Panc1 (cell line): ENCODE measurements at regions not wholly inside any gene's neighbourhood (a gene's known extent, or its start where the extent isn't known, plus 50 kb on each side); places are given as distances from the start of the nearest gene placed in this dataset.
"Not testable (repeated sequence)": the region's sequence is repeated elsewhere in the genome, so short reads cannot be mapped to it uniquely, and the experiment has no call there.

Experiments used
- POLR2AphosphoS5 ChIP-seq: IDR thresholded peaks from 2 replicates; pipeline ENCODE4 v1.6.1; 2012; ENCODE audit warnings: mild to moderate bottlenecking, low read depth, low read length, moderate library complexity
- TF ChIP-seq, protein P1 (sequence below): fragments of 450-650 bp; IDR thresholded peaks from 2 replicates; pipeline ENCODE4 v1.5.1; 2017; ENCODE audit warnings: mild to moderate bottlenecking
- TF ChIP-seq, protein P2 (sequence below), 2 experiments: IDR thresholded peaks; 2 replicates each; pipeline ENCODE4 v1.6.1; 2011 to 2012; ENCODE audit warnings: low read depth in 2 of 2, control low read depth in 1 of 2, low read length in 1 of 2, mild to moderate bottlenecking in 1 of 2, moderate library complexity in 1 of 2; ENCODE audit not compliant: insufficient read depth in 1 of 2

- TF ChIP-seq, protein P1, sequence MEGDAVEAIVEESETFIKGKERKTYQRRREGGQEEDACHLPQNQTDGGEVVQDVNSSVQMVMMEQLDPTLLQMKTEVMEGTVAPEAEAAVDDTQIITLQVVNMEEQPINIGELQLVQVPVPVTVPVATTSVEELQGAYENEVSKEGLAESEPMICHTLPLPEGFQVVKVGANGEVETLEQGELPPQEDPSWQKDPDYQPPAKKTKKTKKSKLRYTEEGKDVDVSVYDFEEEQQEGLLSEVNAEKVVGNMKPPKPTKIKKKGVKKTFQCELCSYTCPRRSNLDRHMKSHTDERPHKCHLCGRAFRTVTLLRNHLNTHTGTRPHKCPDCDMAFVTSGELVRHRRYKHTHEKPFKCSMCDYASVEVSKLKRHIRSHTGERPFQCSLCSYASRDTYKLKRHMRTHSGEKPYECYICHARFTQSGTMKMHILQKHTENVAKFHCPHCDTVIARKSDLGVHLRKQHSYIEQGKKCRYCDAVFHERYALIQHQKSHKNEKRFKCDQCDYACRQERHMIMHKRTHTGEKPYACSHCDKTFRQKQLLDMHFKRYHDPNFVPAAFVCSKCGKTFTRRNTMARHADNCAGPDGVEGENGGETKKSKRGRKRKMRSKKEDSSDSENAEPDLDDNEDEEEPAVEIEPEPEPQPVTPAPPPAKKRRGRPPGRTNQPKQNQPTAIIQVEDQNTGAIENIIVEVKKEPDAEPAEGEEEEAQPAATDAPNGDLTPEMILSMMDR = not testable (repeated sequence)
- TF ChIP-seq POLR2AphosphoS5 = not testable (repeated sequence)
- TF ChIP-seq, protein P2, sequence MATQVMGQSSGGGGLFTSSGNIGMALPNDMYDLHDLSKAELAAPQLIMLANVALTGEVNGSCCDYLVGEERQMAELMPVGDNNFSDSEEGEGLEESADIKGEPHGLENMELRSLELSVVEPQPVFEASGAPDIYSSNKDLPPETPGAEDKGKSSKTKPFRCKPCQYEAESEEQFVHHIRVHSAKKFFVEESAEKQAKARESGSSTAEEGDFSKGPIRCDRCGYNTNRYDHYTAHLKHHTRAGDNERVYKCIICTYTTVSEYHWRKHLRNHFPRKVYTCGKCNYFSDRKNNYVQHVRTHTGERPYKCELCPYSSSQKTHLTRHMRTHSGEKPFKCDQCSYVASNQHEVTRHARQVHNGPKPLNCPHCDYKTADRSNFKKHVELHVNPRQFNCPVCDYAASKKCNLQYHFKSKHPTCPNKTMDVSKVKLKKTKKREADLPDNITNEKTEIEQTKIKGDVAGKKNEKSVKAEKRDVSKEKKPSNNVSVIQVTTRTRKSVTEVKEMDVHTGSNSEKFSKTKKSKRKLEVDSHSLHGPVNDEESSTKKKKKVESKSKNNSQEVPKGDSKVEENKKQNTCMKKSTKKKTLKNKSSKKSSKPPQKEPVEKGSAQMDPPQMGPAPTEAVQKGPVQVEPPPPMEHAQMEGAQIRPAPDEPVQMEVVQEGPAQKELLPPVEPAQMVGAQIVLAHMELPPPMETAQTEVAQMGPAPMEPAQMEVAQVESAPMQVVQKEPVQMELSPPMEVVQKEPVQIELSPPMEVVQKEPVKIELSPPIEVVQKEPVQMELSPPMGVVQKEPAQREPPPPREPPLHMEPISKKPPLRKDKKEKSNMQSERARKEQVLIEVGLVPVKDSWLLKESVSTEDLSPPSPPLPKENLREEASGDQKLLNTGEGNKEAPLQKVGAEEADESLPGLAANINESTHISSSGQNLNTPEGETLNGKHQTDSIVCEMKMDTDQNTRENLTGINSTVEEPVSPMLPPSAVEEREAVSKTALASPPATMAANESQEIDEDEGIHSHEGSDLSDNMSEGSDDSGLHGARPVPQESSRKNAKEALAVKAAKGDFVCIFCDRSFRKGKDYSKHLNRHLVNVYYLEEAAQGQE (IDR thresholded peaks at IDR 0.05; ENCODE audit: insufficient read depth in 1 of 2, low read depth in 2 of 2, low read length in 1 of 2) = not testable (repeated sequence)
These were observed 76.9 kb upstream of the AMN1 start for GRCh38 chr12:31805681-31806080.
